Muscle of back (tissue), 3 donors: ENCODE measurements at regions not wholly inside any gene's neighbourhood (a gene's known extent, or its start where the extent isn't known, plus 50 kb on each side); places are given as distances from the start of the nearest gene placed in this dataset.
"Not testable (repeated sequence)": the region's sequence is repeated elsewhere in the genome, so short reads cannot be mapped to it uniquely, and the experiment has no call there.

Experiments used
- DNase-seq, 3 donors: peaks; one replicate each; pipeline versions ENCODE4 v3.0.0 to v3.0.0-alpha.2; 2013

- no peak for DNase-seq
Measured at GRCh38 chr9:31323726-31324444, 1060.6 kb upstream of the ACO1 start.

GRCh38 chr9:31325778-31326177 lies 1058.7 kb upstream of the ACO1 start:
- DNase-seq = no peak

- DNase-seq = not testable (repeated sequence)
Measured at GRCh38 chr9:31326883-31327282, 1057.6 kb upstream of the ACO1 start.

GRCh38 chr9:31334837-31335528 lies 1049.5 kb upstream of the ACO1 start:
- no peak for DNase-seq

- DNase-seq = peak in 1 of 3 donors; percentile 8
Measured at GRCh38 chr9:31335529-31336234, 1048.8 kb upstream of the ACO1 start.

- peak; percentile 23 to 34 (median 24) for DNase-seq
Measured at GRCh38 chr9:31336386-31336785, 1048.1 kb upstream of the ACO1 start.

- DNase-seq = no peak
Measured at GRCh38 chr9:31336841-31337240, 1047.6 kb upstream of the ACO1 start.

GRCh38 chr9:31347082-31347617 lies 1037.3 kb upstream of the ACO1 start:
- DNase-seq = peak; percentile 26 to 73 (median 38)

- no peak for DNase-seq
Measured at GRCh38 chr9:31355159-31355882, 1029.1 kb upstream of the ACO1 start.

GRCh38 chr9:31355965-31356364 lies 1028.5 kb upstream of the ACO1 start:
- no peak for DNase-seq

- DNase-seq = no peak
Measured at GRCh38 chr9:31359071-31359470, 1025.4 kb upstream of the ACO1 start.

- DNase-seq = no peak
Measured at GRCh38 chr9:31364171-31364570, 1020.3 kb upstream of the ACO1 start.

- no peak for DNase-seq
Measured at GRCh38 chr9:31372799-31373587, 1011.5 kb upstream of the ACO1 start.

GRCh38 chr9:31377358-31377757 lies 1007.1 kb upstream of the ACO1 start:
- DNase-seq = no peak

- no peak for DNase-seq
Measured at GRCh38 chr9:31388660-31389059, 995.8 kb upstream of the ACO1 start.

GRCh38 chr9:31389075-31389474 lies 995.4 kb upstream of the ACO1 start:
- no peak for DNase-seq

- DNase-seq = peak in 2 of 3 donors; percentile 3 to 7
Measured at GRCh38 chr9:31390403-31391025, 993.9 kb upstream of the ACO1 start.

- DNase-seq = no peak
Measured at GRCh38 chr9:31393240-31393639, 991.2 kb upstream of the ACO1 start.

- DNase-seq = peak; percentile 16 to 46 (median 28)
Measured at GRCh38 chr9:31394015-31394473, 990.4 kb upstream of the ACO1 start.

- no peak for DNase-seq
Measured at GRCh38 chr9:31412081-31412480, 972.4 kb upstream of the ACO1 start.
